ENCODE measurements at regions not wholly inside any gene's neighbourhood (a gene's known extent, or its start where the extent isn't known, plus 50 kb on each side); places are given as distances from the start of the nearest gene placed in this dataset.

DNA sequence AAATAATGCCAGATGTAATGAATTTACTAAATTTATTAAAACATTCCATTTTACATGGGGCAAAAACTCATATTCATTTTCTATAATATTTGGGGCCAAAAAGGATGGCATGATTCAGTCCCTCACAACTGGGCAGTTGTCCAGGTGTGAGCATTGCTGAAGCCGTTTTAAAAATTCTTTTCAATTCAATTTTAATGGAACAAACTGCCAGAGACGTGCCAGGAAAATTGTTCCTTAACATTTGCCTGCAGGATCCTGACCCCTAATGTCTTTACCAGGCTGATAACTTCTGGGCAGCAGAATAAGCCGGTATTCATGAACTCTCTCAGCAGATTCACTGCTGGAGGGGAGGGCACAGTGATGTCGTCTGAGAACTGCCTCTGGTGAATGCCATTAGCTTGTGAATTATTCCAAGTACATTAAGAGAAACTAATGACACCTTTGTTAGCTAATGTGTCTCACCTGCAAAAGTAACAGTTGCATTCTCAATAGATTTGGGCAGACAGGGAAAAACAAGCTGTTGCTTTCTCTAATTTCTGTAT lies 1445.1 kb upstream of the TENM3 start:
- TF ChIP-seq, protein P1, sequence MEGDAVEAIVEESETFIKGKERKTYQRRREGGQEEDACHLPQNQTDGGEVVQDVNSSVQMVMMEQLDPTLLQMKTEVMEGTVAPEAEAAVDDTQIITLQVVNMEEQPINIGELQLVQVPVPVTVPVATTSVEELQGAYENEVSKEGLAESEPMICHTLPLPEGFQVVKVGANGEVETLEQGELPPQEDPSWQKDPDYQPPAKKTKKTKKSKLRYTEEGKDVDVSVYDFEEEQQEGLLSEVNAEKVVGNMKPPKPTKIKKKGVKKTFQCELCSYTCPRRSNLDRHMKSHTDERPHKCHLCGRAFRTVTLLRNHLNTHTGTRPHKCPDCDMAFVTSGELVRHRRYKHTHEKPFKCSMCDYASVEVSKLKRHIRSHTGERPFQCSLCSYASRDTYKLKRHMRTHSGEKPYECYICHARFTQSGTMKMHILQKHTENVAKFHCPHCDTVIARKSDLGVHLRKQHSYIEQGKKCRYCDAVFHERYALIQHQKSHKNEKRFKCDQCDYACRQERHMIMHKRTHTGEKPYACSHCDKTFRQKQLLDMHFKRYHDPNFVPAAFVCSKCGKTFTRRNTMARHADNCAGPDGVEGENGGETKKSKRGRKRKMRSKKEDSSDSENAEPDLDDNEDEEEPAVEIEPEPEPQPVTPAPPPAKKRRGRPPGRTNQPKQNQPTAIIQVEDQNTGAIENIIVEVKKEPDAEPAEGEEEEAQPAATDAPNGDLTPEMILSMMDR (IDR thresholded peaks at IDR 0.05 in 4 of 5, conservative IDR thresholded peaks at IDR 0.05 in 1 of 5) = no peak
- no peak for TF ChIP-seq POLR2A (IDR thresholded peaks at IDR 0.05)

Measured in gastrocnemius medialis (tissue), 4 donors.